H1 (cell line): ENCODE measurements at regions not wholly inside any gene's neighbourhood (a gene's known extent, or its start where the extent isn't known, plus 50 kb on each side); places are given as distances from the start of the nearest gene placed in this dataset.

Experiments
- CTCF ChIA-PET: fragments of 300-600 bp; sonication (Branson Sonifier 250); formaldehyde crosslinking; loops from one replicate; lab custom pipeline; 2021; ENCODE audit not compliant: partially characterized antibody; lab: Charles Lee
- POLR2A ChIA-PET: fragments of 300-600 bp; sonication (Branson Sonifier 250); formaldehyde crosslinking; loops from one replicate; lab custom pipeline; 2021; ENCODE audit warnings: inconsistent platforms; ENCODE audit not compliant: partially characterized antibody; lab: Charles Lee
- DNase-seq, 2 experiments: peaks; one replicate each; pipeline versions ENCODE4 v3.0.0 to v3.0.0-alpha.2; 2010 to 2022; ENCODE audit warnings: low spot score in 2 of 2, low read depth in 1 of 2, mixed read lengths in 1 of 2
- FAIRE-seq: peaks from 2 replicates; lab custom pipeline; 2011; peaks lifted over from hg19 to GRCh38; lab: Jason Lieb, UNC
- H2AFZ ChIP-seq: 2 replicates; pipeline ENCODE4 v1.8.1; 2012; ENCODE audit warnings: low read length, inconsistent platforms
- H2AK5ac ChIP-seq: 2 replicates; pipeline ENCODE4 v1.6.1; 2013; ENCODE audit warnings: low read depth, low read length
- H2BK120ac ChIP-seq: replicated peaks from 2 replicates; pipeline ENCODE3; 2013; ENCODE audit warnings: low read depth, low read length, inconsistent platforms
- H2BK12ac ChIP-seq: 2 replicates; pipeline ENCODE4 v1.6.1; 2013; ENCODE audit warnings: low read depth, low read length
- H2BK15ac ChIP-seq: 2 replicates; pipeline ENCODE4 v1.6.1; 2013; ENCODE audit warnings: low read length
- H2BK20ac ChIP-seq: 2 replicates; pipeline ENCODE4 v1.6.1; 2013; ENCODE audit warnings: low read length
- H2BK5ac ChIP-seq: 2 replicates; pipeline ENCODE4 v1.6.1; 2013; ENCODE audit warnings: low read depth, low read length
- H3K14ac ChIP-seq: 2 replicates; pipeline ENCODE4 v1.6.1; 2013; ENCODE audit warnings: inconsistent platforms; ENCODE audit not compliant: insufficient read length
- H3K18ac ChIP-seq: 2 replicates; pipeline ENCODE4 v1.6.1; 2013; ENCODE audit warnings: low read length; ENCODE audit errors: extremely low read depth
- H3K23ac ChIP-seq: 2 replicates; pipeline ENCODE4 v1.6.1; 2013; ENCODE audit warnings: inconsistent platforms; ENCODE audit not compliant: insufficient read length
- H3K23me2 ChIP-seq: 2 replicates; pipeline ENCODE4 v1.6.1; 2013; ENCODE audit warnings: low read depth, low read length
- H3K27ac ChIP-seq: 2 replicates; pipeline ENCODE4 v1.6.1; 2011; ENCODE audit warnings: low read depth, low read length, inconsistent platforms
- H3K27me3 ChIP-seq, 4 experiments: replicated peaks in 1 of 4; 1 replicate in 1 of 4; 2 replicates in 3 of 4; pipeline versions ENCODE4 v1.6.1 to v1.8.1; 2011 to 2013; ENCODE audit warnings: low read length in 3 of 4, mild to moderate bottlenecking in 3 of 4, inconsistent platforms in 2 of 4, mixed read lengths in 2 of 4, moderate library complexity in 1 of 4; ENCODE audit not compliant: control insufficient read depth in 3 of 4, insufficient read depth in 3 of 4; ENCODE audit errors: extremely low read depth in 1 of 4
- H3K36me3 ChIP-seq, 4 experiments: 2 replicates each; pipeline versions ENCODE4 v1.6.1 to v1.8.1; 2011 to 2013; ENCODE audit warnings: mild to moderate bottlenecking in 4 of 4, low read length in 3 of 4, moderate library complexity in 2 of 4, control low read depth in 1 of 4, inconsistent platforms in 1 of 4; ENCODE audit not compliant: insufficient read depth in 4 of 4, control insufficient read depth in 2 of 4
- H3K4ac ChIP-seq: replicated peaks from 2 replicates; pipeline ENCODE3; 2013; ENCODE audit warnings: low read length, low read depth, mixed read lengths, inconsistent platforms; ENCODE audit not compliant: insufficient read length
- H3K4me1 ChIP-seq, 4 experiments: replicated peaks in 1 of 4; 1 replicate in 1 of 4; 2 replicates in 3 of 4; pipeline versions ENCODE4 v1.6.1 to v1.8.1; 2011 to 2013; ENCODE audit warnings: low read length in 3 of 4, inconsistent platforms in 2 of 4, mixed read lengths in 1 of 4; ENCODE audit not compliant: insufficient read depth in 4 of 4, control insufficient read depth in 3 of 4
- H3K4me2 ChIP-seq, 2 experiments: 2 replicates each; pipeline versions ENCODE4 v1.6.1 to v1.8.1; 2011 to 2013; ENCODE audit warnings: low read depth in 2 of 2, low read length in 2 of 2, control low read depth in 1 of 2, inconsistent platforms in 1 of 2, mild to moderate bottlenecking in 1 of 2; ENCODE audit not compliant: insufficient read depth in 1 of 2
- H3K4me3 ChIP-seq, 4 experiments: fragments of 200-600, 300-600 bp in 1 of 4; sonication (generic), shearing (Covaris generic), sonication (Bioruptor Twin) in 1 of 4; 2 replicates each; pipeline versions ENCODE4 v1.5.1 to v1.8.1; 2011 to 2016; ENCODE audit warnings: low read length in 4 of 4, low read depth in 3 of 4, control low read depth in 2 of 4, inconsistent platforms in 2 of 4, mild to moderate bottlenecking in 2 of 4, mixed read lengths in 1 of 4, moderate library complexity in 1 of 4; ENCODE audit not compliant: insufficient read depth in 2 of 4; ENCODE audit errors: extremely low read depth in 1 of 4
- H3K56ac ChIP-seq: replicated peaks from 2 replicates; pipeline ENCODE3; 2013; ENCODE audit warnings: low read depth, mild to moderate bottlenecking, mixed read lengths, low read length, inconsistent platforms; ENCODE audit not compliant: insufficient read length
- H3K79me1 ChIP-seq: 2 replicates; pipeline ENCODE4 v1.6.1; 2013; ENCODE audit warnings: low read depth, low read length, control low read depth
- H3K79me2 ChIP-seq, 2 experiments: 2 replicates each; pipeline versions ENCODE4 v1.6.1 to v1.8.1; 2012 to 2013; ENCODE audit warnings: low read length in 2 of 2, mild to moderate bottlenecking in 2 of 2, inconsistent platforms in 1 of 2; ENCODE audit not compliant: insufficient read depth in 2 of 2, control insufficient read depth in 1 of 2
- H3K9ac ChIP-seq, 4 experiments: replicated peaks in 1 of 4; 1 replicate in 1 of 4; 2 replicates in 3 of 4; pipeline versions ENCODE4 v1.6.1 to v1.8.1; 2011 to 2013; ENCODE audit warnings: low read depth in 3 of 4, low read length in 3 of 4, control low read depth in 2 of 4, mild to moderate bottlenecking in 2 of 4, moderate library complexity in 2 of 4, inconsistent platforms in 1 of 4; ENCODE audit errors: extremely low read depth in 1 of 4
- H3K9me3 ChIP-seq, 2 experiments: 2 replicates each; pipeline versions ENCODE4 v1.6.1 to v1.8.1; 2012 to 2013; ENCODE audit warnings: mild to moderate bottlenecking in 2 of 2, moderate library complexity in 2 of 2, control low read depth in 1 of 2, inconsistent platforms in 1 of 2, low read depth in 1 of 2, low read length in 1 of 2, mixed read lengths in 1 of 2; ENCODE audit not compliant: insufficient read depth in 2 of 2
- H4K20me1 ChIP-seq, 2 experiments: replicated peaks in 1 of 2; 2 replicates each; pipeline versions ENCODE3 to v1.8.1; 2011 to 2013; ENCODE audit warnings: inconsistent platforms in 2 of 2, low read length in 2 of 2, mild to moderate bottlenecking in 1 of 2; ENCODE audit not compliant: insufficient read depth in 2 of 2, control insufficient read depth in 1 of 2
- H4K5ac ChIP-seq: 2 replicates; pipeline ENCODE4 v1.6.1; 2013; ENCODE audit warnings: low read length, low read depth, mixed read lengths, inconsistent platforms; ENCODE audit not compliant: insufficient read length
- H4K8ac ChIP-seq: 2 replicates; pipeline ENCODE4 v1.8.0; 2013; ENCODE audit warnings: mild to moderate bottlenecking, moderate library complexity, low read length, inconsistent platforms; ENCODE audit not compliant: insufficient read depth; ENCODE audit errors: extremely low read depth
- H4K91ac ChIP-seq: replicated peaks from 2 replicates; pipeline ENCODE3; 2013; ENCODE audit warnings: low read length, mixed read lengths, inconsistent platforms; ENCODE audit not compliant: insufficient read length
- BCL11A ChIP-seq, 2 experiments: IDR thresholded peaks; one replicate each; pipeline ENCODE4 v1.6.1; 2011; ENCODE audit warnings: low read depth in 2 of 2, low read length in 2 of 2, mild to moderate bottlenecking in 2 of 2
- CBX5 ChIP-seq: fragments of 300-800, 300-1000 bp; sonication (generic); IDR thresholded peaks from 2 replicates; pipeline ENCODE4 v1.7.1; 2016; ENCODE audit warnings: antibody characterized with exemption, low read length, low read depth
- CTCF ChIP-seq, 3 experiments: IDR thresholded peaks; 1 replicate in 2 of 3; 2 replicates in 1 of 3; pipeline versions ENCODE4 v1.5.1 to v1.6.1; 2011; ENCODE audit warnings: low read length in 3 of 3, mild to moderate bottlenecking in 3 of 3, inconsistent platforms in 2 of 3, low read depth in 1 of 3, moderate library complexity in 1 of 3; ENCODE audit not compliant: insufficient read depth in 1 of 3; ENCODE audit errors: control extremely low read depth in 1 of 3
- EZH2 ChIP-seq: fragments of 200-600 bp; sonication (generic); IDR thresholded peaks from 2 replicates; pipeline ENCODE4 v1.7.1; 2012; ENCODE audit warnings: low read depth, mild to moderate bottlenecking, moderate library complexity, low read length, inconsistent platforms; ENCODE audit not compliant: severe bottlenecking
- GABPA ChIP-seq: IDR thresholded peaks from 2 replicates; pipeline ENCODE4 v1.6.1; 2011; ENCODE audit warnings: mild to moderate bottlenecking, low read length, moderate library complexity, borderline replicate concordance; ENCODE audit not compliant: insufficient read depth
- HDAC2 ChIP-seq, 2 experiments: fragments of 300-600 bp in 1 of 2; sonication (generic) in 1 of 2; IDR thresholded peaks; 2 replicates each; pipeline ENCODE4 v1.6.1; 2011 to 2012; ENCODE audit warnings: low read depth in 2 of 2, low read length in 2 of 2, mild to moderate bottlenecking in 2 of 2, moderate library complexity in 2 of 2, borderline replicate concordance in 1 of 2, inconsistent platforms in 1 of 2
- HDAC6 ChIP-seq: IDR thresholded peaks from one replicate; pipeline ENCODE4 v1.7.1; 2012; ENCODE audit warnings: low read depth, mild to moderate bottlenecking, inconsistent platforms, low read length, moderate library complexity
- JUND ChIP-seq: IDR thresholded peaks from 2 replicates; pipeline ENCODE4 v1.6.1; 2011; ENCODE audit warnings: mild to moderate bottlenecking, improper control_type of control experiment, low read length
- KDM4A ChIP-seq: IDR thresholded peaks from one replicate; pipeline ENCODE4 v1.7.1; 2012; ENCODE audit warnings: low read depth, mild to moderate bottlenecking, moderate library complexity, low read length, inconsistent platforms; ENCODE audit not compliant: severe bottlenecking
- PHF8 ChIP-seq: fragments of 200-600 bp; sonication (generic); conservative IDR thresholded peaks from 2 replicates; pipeline ENCODE4 v1.7.1; 2012; ENCODE audit warnings: low read depth, mild to moderate bottlenecking, inconsistent platforms, low read length, moderate library complexity
- POU5F1 ChIP-seq: IDR thresholded peaks from 2 replicates; pipeline ENCODE4 v1.6.1; 2011; ENCODE audit warnings: low read depth, mild to moderate bottlenecking, low read length, moderate library complexity
- TBP ChIP-seq: IDR thresholded peaks from 2 replicates; pipeline ENCODE4 v1.6.1; 2011; ENCODE audit warnings: low read depth, low read length, improper control_type of control experiment
- WGBS, 2 experiments: shearing (Covaris generic) in 1 of 2; methylation state at CpG; one replicate each; pipeline versions ENCODE4 v1.1.6 to v1.1.7; 2013 to 2015; ENCODE audit warnings: low lambda C conversion rate in 2 of 2, mixed read lengths in 2 of 2, inconsistent platforms in 1 of 2, low coverage in 1 of 2, missing lambda C conversion rate in 1 of 2; ENCODE audit not compliant: insufficient replicate concordance in 2 of 2, insufficient coverage in 1 of 2, insufficient read length in 1 of 2; ENCODE audit errors: extremely low coverage in 1 of 2, missing lambda C conversion rate in 1 of 2; 5-methylcytosine and 5-hydroxymethylcytosine counted together

GRCh38 chr10:2679646-2680045, 387.7 kb upstream of the PFKP start:
- no peak overlapping the region for H3K27ac ChIP-seq
- H2BK15ac ChIP-seq = no peak overlapping the region
- H4K8ac ChIP-seq = peak overlapping the region; percentile 57; the same call in 1 of the 2 replicates
- no peak overlapping the region for H2BK5ac ChIP-seq
- no peaks in the 10 kb centered on the region for H4K20me1 ChIP-seq
- no peak overlapping the region for H3K23ac ChIP-seq
- FAIRE-seq (no peak), DNase-seq (no peak)
- ChIA-PET POLR2A (no interaction called here), CTCF (interaction anchor here (0.5 kb wide), 1 partner anchor 481 kb away, joined by 4 read pairs; no protein-coding TSS in a partner anchor)
- no peak overlapping the region for H3K14ac ChIP-seq
- 96% methylated on average over 11 of the region's 12 CpGs; no CpG with 5 or more reads in 1 of the 2 experiments for WGBS, 2 experiments
- no peak overlapping the region for H2BK12ac ChIP-seq
- H3K9me3 ChIP-seq = no peaks in the 10 kb centered on the region
- H3K23me2 ChIP-seq = no peaks in the 10 kb centered on the region
- no peak overlapping the region for H2AK5ac ChIP-seq
- no peak overlapping the region for H3K18ac ChIP-seq
- no peaks in the 10 kb centered on the region for H3K79me2 ChIP-seq
- no peak overlapping the region for H3K4me3 ChIP-seq
- no peak overlapping the region for H2AFZ ChIP-seq
- H3K56ac ChIP-seq = no peak overlapping the region
- H4K5ac ChIP-seq = no peak overlapping the region
- H3K4me2 ChIP-seq = no peak overlapping the region
- no peak overlapping the region for H2BK120ac ChIP-seq
- H3K79me1 ChIP-seq = no peaks in the 10 kb centered on the region
- H3K4ac ChIP-seq = no peak overlapping the region
- no peaks in the 10 kb centered on the region for H3K36me3 ChIP-seq
- H3K27me3 ChIP-seq = no peaks in the 10 kb centered on the region
- no peak overlapping the region for H4K91ac ChIP-seq
- H3K9ac ChIP-seq = no peak overlapping the region
- H2BK20ac ChIP-seq = no peak overlapping the region
- no peaks in the 10 kb centered on the region for H3K4me1 ChIP-seq
- TF ChIP-seq HDAC2 (IDR thresholded peaks at IDR 0.05; ENCODE audit: borderline replicate concordance in 1 of 2, low read depth in 2 of 2, low read length in 2 of 2) (no peak), CTCF (IDR thresholded peaks at IDR 0.05; ENCODE audit: control extremely low read depth in 1 of 3, insufficient read depth in 1 of 3, low read depth in 1 of 3, low read length in 3 of 3) (no peak), TBP (no peak), BCL11A (IDR thresholded peaks at IDR 0.05; ENCODE audit: low read depth in 2 of 2, low read length in 2 of 2) (no peak), POU5F1 (no peak), PHF8 (no peak), CBX5 (no peak), HDAC6 (no peak), JUND (no peak), GABPA (no peak), KDM4A (no peak), EZH2 (no peak)
